PC-9 (cell line): ENCODE measurements at regions not wholly inside any gene's neighbourhood (a gene's known extent, or its start where the extent isn't known, plus 50 kb on each side); places are given as distances from the start of the nearest gene placed in this dataset.

ENCODE experiments used
- EZH2 ChIP-seq: fragments of 200-600 bp; sonication (generic); IDR thresholded peaks from 2 replicates; pipeline ENCODE4 v1.8.0; 2017; ENCODE audit warnings: antibody characterized with exemption, low read depth
- TF ChIP-seq, protein P1 (sequence below): fragments of 200-600 bp; sonication (generic); conservative IDR thresholded peaks from 2 replicates; pipeline ENCODE4 v1.6.1; 2017; ENCODE audit warnings: mixed run types, antibody characterized with exemption, mild to moderate bottlenecking, moderate library complexity

DNA sequence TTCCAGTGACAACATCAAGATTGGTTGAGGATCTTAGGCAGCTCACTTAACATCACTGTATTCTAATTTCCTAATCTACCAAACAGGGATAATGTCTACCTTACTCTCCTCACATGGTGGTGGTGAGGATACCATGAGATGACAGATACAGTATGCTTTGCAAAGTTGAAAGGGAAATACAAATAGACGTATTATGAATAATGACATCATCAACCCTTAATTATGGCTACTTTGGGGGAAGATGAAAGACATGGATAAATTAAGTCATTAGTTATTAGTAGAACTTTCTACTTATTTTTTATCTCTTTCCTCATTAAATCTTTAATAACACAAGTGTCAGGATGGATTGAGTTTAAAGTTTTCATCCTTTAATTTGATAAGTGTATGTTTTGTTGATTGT lies 532.5 kb downstream of the KLF12 start:
- TF ChIP-seq, protein P1, sequence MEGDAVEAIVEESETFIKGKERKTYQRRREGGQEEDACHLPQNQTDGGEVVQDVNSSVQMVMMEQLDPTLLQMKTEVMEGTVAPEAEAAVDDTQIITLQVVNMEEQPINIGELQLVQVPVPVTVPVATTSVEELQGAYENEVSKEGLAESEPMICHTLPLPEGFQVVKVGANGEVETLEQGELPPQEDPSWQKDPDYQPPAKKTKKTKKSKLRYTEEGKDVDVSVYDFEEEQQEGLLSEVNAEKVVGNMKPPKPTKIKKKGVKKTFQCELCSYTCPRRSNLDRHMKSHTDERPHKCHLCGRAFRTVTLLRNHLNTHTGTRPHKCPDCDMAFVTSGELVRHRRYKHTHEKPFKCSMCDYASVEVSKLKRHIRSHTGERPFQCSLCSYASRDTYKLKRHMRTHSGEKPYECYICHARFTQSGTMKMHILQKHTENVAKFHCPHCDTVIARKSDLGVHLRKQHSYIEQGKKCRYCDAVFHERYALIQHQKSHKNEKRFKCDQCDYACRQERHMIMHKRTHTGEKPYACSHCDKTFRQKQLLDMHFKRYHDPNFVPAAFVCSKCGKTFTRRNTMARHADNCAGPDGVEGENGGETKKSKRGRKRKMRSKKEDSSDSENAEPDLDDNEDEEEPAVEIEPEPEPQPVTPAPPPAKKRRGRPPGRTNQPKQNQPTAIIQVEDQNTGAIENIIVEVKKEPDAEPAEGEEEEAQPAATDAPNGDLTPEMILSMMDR: no peak
- TF ChIP-seq EZH2: no peak
